K562 (cell line): ENCODE measurements at regions not wholly inside any gene's neighbourhood (a gene's known extent, or its start where the extent isn't known, plus 50 kb on each side); places are given as distances from the start of the nearest gene placed in this dataset.

Experiments used
- ATAC-seq: fragments of 200-7000 bp; cut with Tn5 transposase; 3 replicates; pipeline ENCODE4 v1.9.1; 2020; ENCODE audit warnings: moderate library complexity
- BruUV-seq: library from RNA; stranded (reverse); fragments of 400-500 nt; replicated peaks from 2 replicates; lab custom pipeline; 2021; lab: Mats Ljungman, UMichigan
- CTCF ChIA-PET: fragments of 300-600 bp; formaldehyde crosslinking; extraction: SDS; loops from one replicate; lab custom pipeline; 2021; ENCODE audit warnings: low intra/inter-chr PET ratio; lab: Yijun Ruan, JAX
- POLR2A ChIA-PET: fragments of 300-600, 350-650 bp; sonication (Branson Sonifier 250); formaldehyde crosslinking; extraction: SDS; loops from one replicate; lab custom pipeline; 2021; ENCODE audit warnings: antibody characterized with exemption, inconsistent platforms; lab: Yijun Ruan, JAX
- DNase-seq, 4 experiments: peaks; one replicate each; pipeline versions ENCODE4 v3.0.0 to v3.0.0-alpha.2; 2011 to 2018; ENCODE audit warnings: low spot score in 3 of 4, mixed read lengths in 3 of 4; ENCODE audit errors: extremely low read depth in 1 of 4
- FAIRE-seq: peaks from 2 replicates; lab custom pipeline; 2011; peaks lifted over from hg19 to GRCh38; lab: Jason Lieb, UNC
- H2AFZ ChIP-seq: 2 replicates; pipeline ENCODE4 v1.6.0; 2011; ENCODE audit warnings: low read depth, low read length, control low read depth, inconsistent platforms
- H3K27ac ChIP-seq: fragments of 200-600 bp; 3 replicates; pipeline ENCODE4 v1.8.0; 2011; ENCODE audit warnings: low read depth, mild to moderate bottlenecking, control low read depth, inconsistent platforms, low read length, moderate library complexity, mixed read lengths; ENCODE audit errors: extremely low read depth
- H3K27me3 ChIP-seq, 2 experiments: fragments of 300-600 bp in 1 of 2; 2 replicates in 1 of 2; 3 replicates in 1 of 2; pipeline versions ENCODE4 v1.6.0 to v1.8.0; 2011; ENCODE audit warnings: inconsistent platforms in 2 of 2, low read length in 2 of 2, mild to moderate bottlenecking in 1 of 2, mixed read lengths in 1 of 2, moderate library complexity in 1 of 2; ENCODE audit not compliant: control insufficient read depth in 2 of 2, insufficient read depth in 2 of 2
- H3K36me3 ChIP-seq: fragments of 300-600 bp; 3 replicates; pipeline ENCODE4 v1.8.0; 2011; ENCODE audit warnings: mild to moderate bottlenecking, low read length, inconsistent platforms; ENCODE audit not compliant: control insufficient read depth, insufficient read depth
- H3K4me1 ChIP-seq, 2 experiments: fragments of 200-600 bp in 1 of 2; replicated peaks in 1 of 2; 2 replicates in 1 of 2; 3 replicates in 1 of 2; pipeline versions ENCODE4 v1.5.1 to v1.8.0; 2011; ENCODE audit warnings: inconsistent platforms in 2 of 2, low read length in 2 of 2, mild to moderate bottlenecking in 1 of 2, mixed read lengths in 1 of 2, moderate library complexity in 1 of 2; ENCODE audit not compliant: control insufficient read depth in 2 of 2, insufficient read depth in 2 of 2
- H3K4me2 ChIP-seq: 2 replicates; pipeline ENCODE4 v1.6.1; 2011; ENCODE audit warnings: low read length, control low read depth, inconsistent platforms, mixed read lengths; ENCODE audit not compliant: insufficient read depth
- H3K4me3 ChIP-seq: fragments of 200-600 bp; sonication (generic), shearing (Covaris generic); 2 replicates; pipeline ENCODE4 v1.5.1; 2016; ENCODE audit warnings: control low read depth, inconsistent platforms
- H3K79me2 ChIP-seq: fragments of 200-600 bp; 3 replicates; pipeline ENCODE4 v1.8.0; 2011; ENCODE audit warnings: low read length, inconsistent platforms; ENCODE audit not compliant: control insufficient read depth, insufficient read depth
- H3K9ac ChIP-seq, 2 experiments: 2 replicates each; pipeline versions ENCODE4 v1.6.0 to v1.6.1; 2011; ENCODE audit warnings: low read depth in 2 of 2, low read length in 2 of 2, control low read depth in 1 of 2, inconsistent platforms in 1 of 2, mild to moderate bottlenecking in 1 of 2, mixed read lengths in 1 of 2; ENCODE audit not compliant: insufficient read depth in 1 of 2
- H3K9me1 ChIP-seq: one replicate; pipeline ENCODE4 v1.6.0; 2011; ENCODE audit warnings: inconsistent platforms, mild to moderate bottlenecking, low read length, moderate library complexity; ENCODE audit not compliant: control insufficient read depth, insufficient read depth
- H3K9me3 ChIP-seq: replicated peaks from 2 replicates; pipeline ENCODE4 v1.5.1; 2011; ENCODE audit warnings: low read depth, low read length, inconsistent platforms; ENCODE audit not compliant: control insufficient read depth, insufficient read depth
- H4K20me1 ChIP-seq: replicated peaks from 2 replicates; pipeline ENCODE4 v1.6.1; 2011; ENCODE audit warnings: low read length, inconsistent platforms, mixed read lengths; ENCODE audit not compliant: control insufficient read depth, insufficient read depth
- DMBX1 ChIP-seq: fragments of 250-450 bp; sonication (Bioruptor Pico); IDR thresholded peaks from 2 replicates; pipeline ENCODE4 v1.8.0; 2022; ENCODE audit warnings: inconsistent platforms, mild to moderate bottlenecking, moderate library complexity, borderline replicate concordance
- HMBOX1 ChIP-seq: sonication (generic); IDR thresholded peaks from 2 replicates; pipeline ENCODE4 v1.6.1; 2016
- NR3C1 ChIP-seq: sonication (generic); formaldehyde crosslinking; IDR thresholded peaks from 2 replicates; pipeline ENCODE4 v1.8.1; 2022; ENCODE audit warnings: missing genetic modification reagents
- RBBP5 ChIP-seq: fragments of 200-600 bp; sonication (generic); IDR thresholded peaks from 2 replicates; pipeline ENCODE4 v1.6.1; 2012; ENCODE audit warnings: borderline replicate concordance, mild to moderate bottlenecking, low read length, control low read depth, inconsistent platforms; ENCODE audit not compliant: insufficient read depth, poor library complexity, severe bottlenecking
- RBM15 ChIP-seq: fragments of 200-400 bp; formaldehyde crosslinking; IDR thresholded peaks from 2 replicates; pipeline ENCODE4 v1.6.1; 2018; ENCODE audit warnings: mild to moderate bottlenecking, low read length, moderate library complexity; ENCODE audit not compliant: insufficient read depth
- RFX5 ChIP-seq: IDR thresholded peaks from 2 replicates; pipeline ENCODE4 v1.6.1; 2011; ENCODE audit warnings: low read depth, mild to moderate bottlenecking, improper control_type of control experiment, low read length
- ZBTB40 ChIP-seq, 2 experiments: fragments of 450-650 bp in 1 of 2; sonication (generic) in 1 of 2; formaldehyde crosslinking in 1 of 2; IDR thresholded peaks; 2 replicates each; pipeline versions ENCODE4 v1.7.1 to v1.9.0; 2016 to 2022; ENCODE audit warnings: inconsistent platforms in 1 of 2, mild to moderate bottlenecking in 1 of 2, missing genetic modification reagents in 1 of 2
- WGBS: fragments of 100-300 bp; shearing (Covaris generic); methylation state at CpG from one replicate; pipeline ENCODE4 v1.1.6; 2016; ENCODE audit warnings: low coverage, mixed read lengths; ENCODE audit not compliant: insufficient coverage; ENCODE audit errors: missing lambda C conversion rate; 5-methylcytosine and 5-hydroxymethylcytosine counted together
- in situ Hi-C: fragments of 300-500 bp; cut with MboI; formaldehyde crosslinking; loops from 4 replicates; pipeline ENCODE4 v1.15.0; 2018; ENCODE audit warnings: inconsistent platforms, mixed read lengths
- intact Hi-C: fragments of 100-400 bp; cut with micrococcal nuclease; formaldehyde crosslinking; loops from 2 replicates; pipeline ENCODE4 v1.14.2; 2022
- TF ChIP-seq, protein P1 (sequence below), 2 experiments: fragments of 150-350 bp in 1 of 2; IDR thresholded peaks; 2 replicates each; pipeline ENCODE4 v1.6.1; 2012 to 2016; ENCODE audit warnings: low read depth in 2 of 2, low read length in 2 of 2, mild to moderate bottlenecking in 1 of 2, moderate library complexity in 1 of 2

DNA sequence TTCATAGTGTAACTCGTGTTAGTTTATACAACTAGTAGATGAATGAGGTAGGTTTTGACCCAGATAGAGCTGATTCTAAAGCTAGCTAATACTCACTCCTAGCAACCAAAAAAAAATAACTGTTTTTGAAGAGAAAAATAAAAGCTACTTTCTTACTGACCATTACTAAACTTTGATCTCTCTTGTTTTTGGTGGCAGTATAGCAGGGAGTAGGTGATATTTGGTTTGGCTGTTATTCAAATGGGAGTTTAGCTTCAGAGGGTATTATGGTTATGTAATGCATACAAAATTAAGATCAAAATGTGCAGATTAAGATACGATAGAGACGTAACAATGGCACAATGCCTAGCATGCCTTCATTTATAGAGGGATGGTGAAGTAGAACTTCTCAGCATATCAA lies 1104.5 kb downstream of the PCDH19 start:
- no peaks in the 10 kb centered on the region for H3K36me3 ChIP-seq
- H3K4me1 ChIP-seq = no peaks in the 10 kb centered on the region
- WGBS = 0% methylated on average over 3 of the region's 3 CpGs
- no peak overlapping the region for H2AFZ ChIP-seq
- no peak overlapping the region for H3K4me3 ChIP-seq
- no peak for ATAC-seq
- DNase-seq = no peak
- H3K9me1 ChIP-seq = no peaks in the 10 kb centered on the region
- no peak overlapping the region for H3K9ac ChIP-seq
- BruUV-seq = no TSS peak
- no peak overlapping the region for H3K4me2 ChIP-seq
- POLR2A ChIA-PET = no interaction called here
- H3K27me3 ChIP-seq = no peaks in the 10 kb centered on the region
- intact Hi-C loops = no loop called here
- H3K9me3 ChIP-seq = no peaks in the 10 kb centered on the region
- CTCF ChIA-PET = no interaction called here
- no peaks in the 10 kb centered on the region for H3K79me2 ChIP-seq
- no peaks in the 10 kb centered on the region for H4K20me1 ChIP-seq
- no peak overlapping the region for H3K27ac ChIP-seq
- no peak for FAIRE-seq
- in situ Hi-C loops = no loop called here
- TF ChIP-seq RBBP5 = no peak
- TF ChIP-seq RBM15 = no peak
- no peak for TF ChIP-seq ZBTB40 (IDR thresholded peaks at IDR 0.05)
- no peak for TF ChIP-seq ZBTB40 (CRISPR knock-in tag; IDR thresholded peaks at IDR 0.05)
- TF ChIP-seq, protein P1, sequence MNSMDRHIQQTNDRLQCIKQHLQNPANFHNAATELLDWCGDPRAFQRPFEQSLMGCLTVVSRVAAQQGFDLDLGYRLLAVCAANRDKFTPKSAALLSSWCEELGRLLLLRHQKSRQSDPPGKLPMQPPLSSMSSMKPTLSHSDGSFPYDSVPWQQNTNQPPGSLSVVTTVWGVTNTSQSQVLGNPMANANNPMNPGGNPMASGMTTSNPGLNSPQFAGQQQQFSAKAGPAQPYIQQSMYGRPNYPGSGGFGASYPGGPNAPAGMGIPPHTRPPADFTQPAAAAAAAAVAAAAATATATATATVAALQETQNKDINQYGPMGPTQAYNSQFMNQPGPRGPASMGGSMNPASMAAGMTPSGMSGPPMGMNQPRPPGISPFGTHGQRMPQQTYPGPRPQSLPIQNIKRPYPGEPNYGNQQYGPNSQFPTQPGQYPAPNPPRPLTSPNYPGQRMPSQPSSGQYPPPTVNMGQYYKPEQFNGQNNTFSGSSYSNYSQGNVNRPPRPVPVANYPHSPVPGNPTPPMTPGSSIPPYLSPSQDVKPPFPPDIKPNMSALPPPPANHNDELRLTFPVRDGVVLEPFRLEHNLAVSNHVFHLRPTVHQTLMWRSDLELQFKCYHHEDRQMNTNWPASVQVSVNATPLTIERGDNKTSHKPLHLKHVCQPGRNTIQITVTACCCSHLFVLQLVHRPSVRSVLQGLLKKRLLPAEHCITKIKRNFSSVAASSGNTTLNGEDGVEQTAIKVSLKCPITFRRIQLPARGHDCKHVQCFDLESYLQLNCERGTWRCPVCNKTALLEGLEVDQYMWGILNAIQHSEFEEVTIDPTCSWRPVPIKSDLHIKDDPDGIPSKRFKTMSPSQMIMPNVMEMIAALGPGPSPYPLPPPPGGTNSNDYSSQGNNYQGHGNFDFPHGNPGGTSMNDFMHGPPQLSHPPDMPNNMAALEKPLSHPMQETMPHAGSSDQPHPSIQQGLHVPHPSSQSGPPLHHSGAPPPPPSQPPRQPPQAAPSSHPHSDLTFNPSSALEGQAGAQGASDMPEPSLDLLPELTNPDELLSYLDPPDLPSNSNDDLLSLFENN (IDR thresholded peaks at IDR 0.05; ENCODE audit: low read depth in 2 of 2, low read length in 2 of 2) = no peak
- TF ChIP-seq RFX5 = no peak
- TF ChIP-seq DMBX1 = no peak
- TF ChIP-seq HMBOX1 = no peak
- no peak for TF ChIP-seq NR3C1
